ENCODE measurements at regions not wholly inside any gene's neighbourhood (a gene's known extent, or its start where the extent isn't known, plus 50 kb on each side); places are given as distances from the start of the nearest gene placed in this dataset.

DNA sequence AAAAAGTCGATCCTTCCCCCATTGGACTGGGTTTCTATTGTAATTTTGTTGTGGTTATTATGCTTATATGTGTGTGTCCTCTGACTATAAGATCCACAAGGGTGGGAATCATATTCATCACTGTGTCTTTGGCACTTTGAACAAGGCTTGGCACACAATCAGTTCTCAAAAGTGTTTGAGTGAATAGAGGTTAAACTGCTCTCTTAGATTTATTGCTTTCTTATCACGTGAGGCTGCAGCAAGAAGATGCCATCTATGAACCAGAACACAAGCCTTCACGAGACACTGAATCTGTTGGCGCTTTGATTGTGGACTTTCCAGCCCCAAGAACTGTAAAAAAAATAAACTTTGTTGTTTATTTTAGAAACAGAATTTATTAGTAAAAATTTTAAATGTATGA is 295.0 kb upstream of the MDFIC2 start:
- no peaks in the 10 kb centered on the region for H3K4me1 ChIP-seq (ENCODE audit: control insufficient read depth, insufficient read depth, low read length, poor library complexity, severe bottlenecking)
- H3K27ac ChIP-seq (ENCODE audit: insufficient read depth, low read length, poor library complexity, severe bottlenecking), result no peak overlapping the region
- Mint-ChIP-seq H3K27me3 (peaks cover 5% of the 10 kb centered on the region), H3K36me3 (no peaks in the 10 kb centered on the region), H3K9me3 (peaks cover 0 to 2% (median 0%) of the 10 kb centered on the region in 7 donors), H3K4me1 (no peaks in the 10 kb centered on the region), H3K4me3 (no peak overlapping the region), H3K27ac (no peak overlapping the region)
- H3K36me3 ChIP-seq (ENCODE audit: control insufficient read depth, insufficient read depth, low read length), result no peaks in the 10 kb centered on the region
- H3K9me3 ChIP-seq (ENCODE audit: control insufficient read depth in 2 of 2, low read length in 2 of 2), result no peaks in the 10 kb centered on the region
- H3K4me3 ChIP-seq (ENCODE audit: low read depth, low read length), result no peak overlapping the region
- no peak for DNase-seq
- peaks cover 8% of the 10 kb centered on the region for H3K27me3 ChIP-seq (ENCODE audit: control insufficient read depth, insufficient read depth, low read length)
- ATAC-seq (ENCODE audit: low read depth in 2 of 2), result no peak

DNA sequence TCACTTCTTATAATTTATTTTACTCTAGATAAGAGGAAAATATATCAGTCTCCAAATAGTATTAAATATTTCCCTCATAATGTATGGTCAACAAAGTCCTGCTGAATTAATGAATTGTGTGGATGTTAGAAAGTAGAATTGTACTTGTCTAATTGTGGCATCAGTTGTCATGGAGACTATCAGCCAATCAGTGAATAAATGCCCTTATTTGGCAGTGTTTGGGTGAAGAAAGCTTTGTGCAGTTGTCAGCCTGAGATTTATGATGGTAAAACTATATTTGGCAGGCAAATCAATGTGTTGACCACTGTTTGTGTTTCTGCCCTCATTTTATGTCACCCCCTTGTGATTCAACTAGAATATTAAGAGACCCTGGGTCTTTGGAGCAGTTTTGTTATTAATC is 293.6 kb upstream of the MDFIC2 start:
- no peaks in the 10 kb centered on the region for H3K36me3 ChIP-seq (ENCODE audit: control insufficient read depth, insufficient read depth, low read length)
- peak in 1 of 3 donors; percentile 3 for DNase-seq
- H3K9me3 Mint-ChIP-seq, result peaks cover 0 to 2% (median 0%) of the 10 kb centered on the region in 7 donors
- ATAC-seq (ENCODE audit: low read depth in 2 of 2), result no peak
- no peak overlapping the region for H3K4me3 Mint-ChIP-seq
- H3K9me3 ChIP-seq (ENCODE audit: control insufficient read depth in 2 of 2, low read length in 2 of 2), result no peaks in the 10 kb centered on the region
- no peak overlapping the region for H3K27ac Mint-ChIP-seq
- no peak overlapping the region for H3K27ac ChIP-seq (ENCODE audit: insufficient read depth, low read length, poor library complexity, severe bottlenecking)
- H3K36me3 Mint-ChIP-seq, result no peaks in the 10 kb centered on the region
- H3K4me1 ChIP-seq (ENCODE audit: control insufficient read depth, insufficient read depth, low read length, poor library complexity, severe bottlenecking), result no peaks in the 10 kb centered on the region
- peaks cover 13% of the 10 kb centered on the region for H3K27me3 Mint-ChIP-seq
- no peaks in the 10 kb centered on the region for H3K4me1 Mint-ChIP-seq
- peaks cover 11% of the 10 kb centered on the region for H3K27me3 ChIP-seq (ENCODE audit: control insufficient read depth, insufficient read depth, low read length)
- no peak overlapping the region for H3K4me3 ChIP-seq (ENCODE audit: low read depth, low read length)

DNA sequence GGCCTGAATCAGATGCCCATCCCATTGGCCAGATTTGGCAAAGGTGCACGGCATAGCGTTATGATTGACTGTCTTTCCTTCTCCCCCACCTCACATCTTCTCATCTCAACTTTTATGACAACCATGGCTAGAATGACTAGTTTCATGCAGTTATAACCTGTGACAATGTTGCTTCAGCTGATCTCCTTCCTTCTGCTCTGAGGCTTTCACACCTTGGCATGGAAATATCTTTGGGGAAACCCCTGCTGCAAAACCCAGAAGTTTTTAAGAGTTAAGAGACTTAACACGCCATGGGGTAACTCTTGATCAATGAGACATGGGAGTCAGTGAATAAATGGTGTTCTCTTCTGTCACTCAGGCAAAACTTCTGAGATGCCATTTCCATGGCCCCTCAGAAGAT is 290.7 kb upstream of the MDFIC2 start:
- Mint-ChIP-seq H3K4me1 (no peaks in the 10 kb centered on the region), H3K36me3 (no peaks in the 10 kb centered on the region), H3K4me3 (no peak overlapping the region), H3K9me3 (peaks cover 0 to 2% (median 0%) of the 10 kb centered on the region in 7 donors), H3K27ac (no peak overlapping the region), H3K27me3 (peaks cover 24% of the 10 kb centered on the region)
- no peak overlapping the region for H3K4me3 ChIP-seq (ENCODE audit: low read depth, low read length)
- H3K9me3 ChIP-seq (ENCODE audit: control insufficient read depth in 2 of 2, low read length in 2 of 2), result no peaks in the 10 kb centered on the region
- H3K4me1 ChIP-seq (ENCODE audit: control insufficient read depth, insufficient read depth, low read length, poor library complexity, severe bottlenecking), result no peaks in the 10 kb centered on the region
- ATAC-seq (ENCODE audit: low read depth in 2 of 2) (no peak), DNase-seq (no peak)
- no peak overlapping the region for H3K27ac ChIP-seq (ENCODE audit: insufficient read depth, low read length, poor library complexity, severe bottlenecking)
- peaks cover 15% of the 10 kb centered on the region for H3K27me3 ChIP-seq (ENCODE audit: control insufficient read depth, insufficient read depth, low read length)
- no peaks in the 10 kb centered on the region for H3K36me3 ChIP-seq (ENCODE audit: control insufficient read depth, insufficient read depth, low read length)

DNA sequence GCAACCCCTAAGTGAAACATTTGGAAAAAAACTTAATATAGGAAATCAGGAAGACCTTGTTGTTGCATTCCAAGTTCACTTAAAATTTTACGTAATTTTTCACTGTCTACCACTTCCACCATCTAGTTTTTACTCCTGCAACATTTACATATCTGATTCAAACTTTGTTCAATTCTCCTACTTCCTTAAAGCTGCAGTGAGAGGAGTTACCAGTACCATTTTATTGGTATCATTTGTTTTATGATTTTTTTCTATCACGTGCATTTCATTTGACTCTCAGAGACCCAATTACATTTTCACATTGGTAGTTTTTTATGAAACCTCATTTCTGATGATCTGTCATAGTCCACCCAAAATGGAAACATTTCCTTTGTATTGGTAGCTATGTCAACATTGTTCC is 284.9 kb upstream of the MDFIC2 start:
- peak overlapping the region in 1 of 3 donors; percentile 17 for H3K27ac Mint-ChIP-seq
- H3K4me3 Mint-ChIP-seq, result no peak overlapping the region
- no peaks in the 10 kb centered on the region for H3K4me1 ChIP-seq (ENCODE audit: control insufficient read depth, insufficient read depth, low read length, poor library complexity, severe bottlenecking)
- H3K9me3 ChIP-seq (ENCODE audit: control insufficient read depth in 2 of 2, low read length in 2 of 2), result no peaks in the 10 kb centered on the region
- peaks cover 23% of the 10 kb centered on the region for H3K27me3 Mint-ChIP-seq
- no peak overlapping the region for H3K27ac ChIP-seq (ENCODE audit: insufficient read depth, low read length, poor library complexity, severe bottlenecking)
- no peaks in the 10 kb centered on the region for H3K9me3 Mint-ChIP-seq
- no peaks in the 10 kb centered on the region for H3K4me1 Mint-ChIP-seq
- peaks cover 7% of the 10 kb centered on the region for H3K27me3 ChIP-seq (ENCODE audit: control insufficient read depth, insufficient read depth, low read length)
- ATAC-seq (ENCODE audit: low read depth in 2 of 2) (no peak), DNase-seq (no peak)
- no peak overlapping the region for H3K4me3 ChIP-seq (ENCODE audit: low read depth, low read length)
- no peaks in the 10 kb centered on the region for H3K36me3 ChIP-seq (ENCODE audit: control insufficient read depth, insufficient read depth, low read length)
- H3K36me3 Mint-ChIP-seq, result no peaks in the 10 kb centered on the region

DNA sequence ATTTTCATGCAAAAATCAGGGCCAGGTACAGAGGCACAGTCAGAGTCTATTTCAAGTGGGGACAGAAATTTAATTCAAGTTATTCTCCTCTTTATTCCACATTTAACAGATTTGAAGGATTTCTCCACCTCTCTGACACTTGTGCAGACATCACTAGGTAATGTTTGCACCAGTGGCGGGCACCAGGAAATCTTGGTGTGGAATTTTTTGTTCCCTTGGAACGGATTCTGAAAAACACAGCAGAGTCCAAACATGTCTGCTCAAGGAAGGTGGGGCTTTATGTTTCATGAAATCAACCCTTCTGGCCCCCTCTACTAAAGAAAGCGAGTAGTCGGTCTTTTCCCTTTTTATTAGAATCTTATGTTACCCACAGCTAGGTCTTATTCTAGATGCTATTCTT is 271.2 kb upstream of the MDFIC2 start:
- Histone ChIP-seq H3K27ac (ENCODE audit: insufficient read depth, low read length, poor library complexity, severe bottlenecking) (no peak overlapping the region), H3K9me3 (ENCODE audit: control insufficient read depth in 2 of 2, low read length in 2 of 2) (no peaks in the 10 kb centered on the region), H3K27me3 (ENCODE audit: control insufficient read depth, insufficient read depth, low read length) (peaks cover 4% of the 10 kb centered on the region), H3K4me1 (ENCODE audit: control insufficient read depth, insufficient read depth, low read length, poor library complexity, severe bottlenecking) (no peaks in the 10 kb centered on the region), H3K4me3 (ENCODE audit: low read depth, low read length) (no peak overlapping the region), H3K36me3 (ENCODE audit: control insufficient read depth, insufficient read depth, low read length) (no peaks in the 10 kb centered on the region)
- no peaks in the 10 kb centered on the region for H3K4me1 Mint-ChIP-seq
- H3K4me3 Mint-ChIP-seq, result no peak overlapping the region
- peaks cover 11% of the 10 kb centered on the region for H3K27me3 Mint-ChIP-seq
- no peak overlapping the region for H3K27ac Mint-ChIP-seq
- no peaks in the 10 kb centered on the region for H3K9me3 Mint-ChIP-seq
- DNase-seq (no peak), ATAC-seq (ENCODE audit: low read depth in 2 of 2) (no peak)
- no peaks in the 10 kb centered on the region for H3K36me3 Mint-ChIP-seq

DNA sequence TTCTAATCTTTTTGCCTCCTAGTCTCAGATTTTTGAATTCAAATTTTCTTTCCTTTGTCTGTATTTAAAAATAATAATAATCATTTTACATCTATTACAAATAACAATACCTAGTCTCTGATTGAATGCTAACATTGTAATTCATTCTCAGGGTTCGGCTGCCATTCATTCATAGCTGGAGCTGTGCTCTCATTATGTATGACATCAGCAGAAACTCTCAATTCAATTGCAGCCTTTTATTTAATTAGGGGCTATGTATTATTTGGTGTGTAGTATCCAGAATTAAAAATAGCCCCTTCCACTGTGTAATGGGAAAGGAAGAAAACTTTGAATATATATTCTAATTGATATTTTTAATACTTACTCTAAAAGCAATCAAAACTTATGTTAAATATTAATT is 270.4 kb upstream of the MDFIC2 start:
- ATAC-seq (ENCODE audit: low read depth in 2 of 2) (no peak), DNase-seq (no peak)
- Mint-ChIP-seq H3K27me3 (peaks cover 3% of the 10 kb centered on the region), H3K9me3 (no peaks in the 10 kb centered on the region), H3K27ac (no peak overlapping the region), H3K36me3 (no peaks in the 10 kb centered on the region), H3K4me3 (no peak overlapping the region), H3K4me1 (no peaks in the 10 kb centered on the region)
- H3K9me3 ChIP-seq (ENCODE audit: control insufficient read depth in 2 of 2, low read length in 2 of 2), result no peaks in the 10 kb centered on the region
- peaks cover 4% of the 10 kb centered on the region for H3K27me3 ChIP-seq (ENCODE audit: control insufficient read depth, insufficient read depth, low read length)
- no peak overlapping the region for H3K27ac ChIP-seq (ENCODE audit: insufficient read depth, low read length, poor library complexity, severe bottlenecking)
- no peaks in the 10 kb centered on the region for H3K4me1 ChIP-seq (ENCODE audit: control insufficient read depth, insufficient read depth, low read length, poor library complexity, severe bottlenecking)
- H3K4me3 ChIP-seq (ENCODE audit: low read depth, low read length), result no peak overlapping the region
- no peaks in the 10 kb centered on the region for H3K36me3 ChIP-seq (ENCODE audit: control insufficient read depth, insufficient read depth, low read length)

DNA sequence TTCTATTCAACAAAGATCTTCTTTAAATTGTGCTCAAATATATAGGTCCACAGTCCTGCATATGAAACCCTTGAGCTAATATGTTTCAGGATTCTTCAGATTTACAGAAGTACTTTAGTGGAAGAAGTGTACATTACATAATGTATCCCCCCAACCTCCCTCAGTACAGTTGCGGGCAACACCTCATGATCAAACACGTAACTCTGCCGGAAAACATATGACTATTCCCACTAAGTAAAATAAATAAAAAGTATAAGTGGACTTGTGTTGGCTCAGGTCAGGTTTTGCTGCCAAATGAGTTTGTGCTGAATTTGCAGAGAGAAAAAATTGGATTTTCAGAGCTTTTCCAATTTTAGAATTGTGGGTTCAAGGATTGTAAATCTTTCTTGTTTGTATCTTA is 267.6 kb upstream of the MDFIC2 start:
- H3K36me3 ChIP-seq (ENCODE audit: control insufficient read depth, insufficient read depth, low read length), result no peaks in the 10 kb centered on the region
- ATAC-seq (ENCODE audit: low read depth in 2 of 2) (no peak), DNase-seq (no peak)
- H3K4me1 ChIP-seq (ENCODE audit: control insufficient read depth, insufficient read depth, low read length, poor library complexity, severe bottlenecking), result no peaks in the 10 kb centered on the region
- Mint-ChIP-seq H3K27me3 (no peaks in the 10 kb centered on the region), H3K4me1 (no peaks in the 10 kb centered on the region), H3K9me3 (no peaks in the 10 kb centered on the region), H3K4me3 (no peak overlapping the region), H3K27ac (no peak overlapping the region), H3K36me3 (no peaks in the 10 kb centered on the region)
- H3K9me3 ChIP-seq (ENCODE audit: control insufficient read depth in 2 of 2, low read length in 2 of 2), result no peaks in the 10 kb centered on the region
- H3K27me3 ChIP-seq (ENCODE audit: control insufficient read depth, insufficient read depth, low read length), result peaks cover 4% of the 10 kb centered on the region
- no peak overlapping the region for H3K4me3 ChIP-seq (ENCODE audit: low read depth, low read length)
- H3K27ac ChIP-seq (ENCODE audit: insufficient read depth, low read length, poor library complexity, severe bottlenecking), result no peak overlapping the region

DNA sequence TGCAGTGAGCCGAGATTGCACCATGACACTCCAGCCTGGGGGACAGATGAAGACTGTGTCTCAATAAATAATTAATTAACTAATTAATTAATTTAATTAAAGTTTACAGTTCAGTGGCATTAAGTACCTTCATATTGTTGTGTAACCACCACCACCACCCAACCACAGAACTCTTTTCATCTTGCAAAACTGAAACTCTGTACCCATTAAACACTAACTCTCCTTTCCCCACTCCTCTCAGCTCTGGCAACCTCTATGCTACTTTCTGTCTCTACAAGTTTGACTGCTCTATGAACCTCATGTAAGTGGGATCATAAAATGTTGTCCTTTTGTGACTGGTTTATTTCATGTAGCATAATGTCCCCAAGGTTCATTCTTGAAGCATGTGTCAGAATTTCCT is 259.3 kb upstream of the MDFIC2 start:
- ATAC-seq (ENCODE audit: low read depth in 2 of 2) (no peak), DNase-seq (no peak)
- Mint-ChIP-seq H3K27me3 (peaks cover 26% of the 10 kb centered on the region), H3K4me1 (no peaks in the 10 kb centered on the region), H3K27ac (no peak overlapping the region), H3K4me3 (no peak overlapping the region), H3K36me3 (no peaks in the 10 kb centered on the region), H3K9me3 (peaks cover 0 to 4% (median 0%) of the 10 kb centered on the region in 7 donors)
- no peaks in the 10 kb centered on the region for H3K4me1 ChIP-seq (ENCODE audit: control insufficient read depth, insufficient read depth, low read length, poor library complexity, severe bottlenecking)
- H3K27me3 ChIP-seq (ENCODE audit: control insufficient read depth, insufficient read depth, low read length), result peaks cover 4% of the 10 kb centered on the region
- no peaks in the 10 kb centered on the region for H3K36me3 ChIP-seq (ENCODE audit: control insufficient read depth, insufficient read depth, low read length)
- H3K4me3 ChIP-seq (ENCODE audit: low read depth, low read length), result no peak overlapping the region
- no peak overlapping the region for H3K27ac ChIP-seq (ENCODE audit: insufficient read depth, low read length, poor library complexity, severe bottlenecking)
- H3K9me3 ChIP-seq (ENCODE audit: control insufficient read depth in 2 of 2, low read length in 2 of 2), result no peaks in the 10 kb centered on the region

Measured in CD4-positive, CD25-positive, alpha-beta regulatory T cell (primary cell).